ENCODE measurements at regions not wholly inside any gene's neighbourhood (a gene's known extent, or its start where the extent isn't known, plus 50 kb on each side); places are given as distances from the start of the nearest gene placed in this dataset.

- Histone ChIP-seq H4K20me1 (ENCODE audit: insufficient read depth) (no peaks in the 10 kb centered on the region), H3K4me2 (ENCODE audit: low read length) (no peak overlapping the region), H3K9ac (ENCODE audit: low read length) (no peak overlapping the region), H2AFZ (ENCODE audit: low read depth, low read length) (no peak overlapping the region), H3K9me2 (ENCODE audit: insufficient read depth, low read length) (no peaks in the 10 kb centered on the region), H3K27ac (ENCODE audit: low read length) (no peak overlapping the region), H3K36me3 (ENCODE audit: insufficient read depth, low read length) (no peaks in the 10 kb centered on the region), H3K4me3 (ENCODE audit: low read length) (no peak overlapping the region), H3K27me3 (ENCODE audit: insufficient read depth, low read depth, low read length) (no peaks in the 10 kb centered on the region), H3K79me2 (replicated peaks; ENCODE audit: insufficient read depth, low read length) (no peaks in the 10 kb centered on the region), H3K9me3 (ENCODE audit: low read length) (no peaks in the 10 kb centered on the region), H3F3A (ENCODE audit: insufficient read depth, low read length, poor library complexity, severe bottlenecking) (no peaks in the 10 kb centered on the region)
- TF ChIP-seq REST (IDR thresholded peaks at IDR 0.05; ENCODE audit: borderline replicate concordance): no peak
- TF ChIP-seq EP300 (conservative IDR thresholded peaks at IDR 0.05; ENCODE audit: poor library complexity, severe bottlenecking): no peak
- TF ChIP-seq EZH2 (IDR thresholded peaks at IDR 0.05; ENCODE audit: borderline replicate concordance, insufficient read depth, low read length, poor library complexity, severe bottlenecking): no peak
- TF ChIP-seq SMC3 (conservative IDR thresholded peaks at IDR 0.05; ENCODE audit: poor library complexity): no peak
- no peak for TF ChIP-seq CTCF (IDR thresholded peaks at IDR 0.05; ENCODE audit: poor library complexity, severe bottlenecking)
- no peak for TF ChIP-seq MXI1 (conservative IDR thresholded peaks at IDR 0.05; ENCODE audit: poor library complexity, severe bottlenecking)
- no peak for TF ChIP-seq TAF1 (IDR thresholded peaks at IDR 0.05; ENCODE audit: low read depth)
- no peak for TF ChIP-seq RAD21 (conservative IDR thresholded peaks at IDR 0.05)
Measured at GRCh38 chr14:39580696-39581095, 148.5 kb upstream of the FBXO33 start.

GRCh38 chr14:39576736-39577135, 144.5 kb upstream of the FBXO33 start:
- Histone ChIP-seq H3K9me2 (ENCODE audit: insufficient read depth, low read length) (no peaks in the 10 kb centered on the region), H3K9me3 (ENCODE audit: low read length) (no peaks in the 10 kb centered on the region), H3K27ac (ENCODE audit: low read length) (no peak overlapping the region), H3K27me3 (ENCODE audit: insufficient read depth, low read depth, low read length) (no peaks in the 10 kb centered on the region), H3K36me3 (ENCODE audit: insufficient read depth, low read length) (no peaks in the 10 kb centered on the region), H3F3A (ENCODE audit: insufficient read depth, low read length, poor library complexity, severe bottlenecking) (no peaks in the 10 kb centered on the region), H4K20me1 (ENCODE audit: insufficient read depth) (no peaks in the 10 kb centered on the region), H3K9ac (ENCODE audit: low read length) (no peak overlapping the region), H3K4me2 (ENCODE audit: low read length) (no peak overlapping the region), H3K4me3 (ENCODE audit: low read length) (no peak overlapping the region), H2AFZ (ENCODE audit: low read depth, low read length) (no peak overlapping the region), H3K79me2 (replicated peaks; ENCODE audit: insufficient read depth, low read length) (no peaks in the 10 kb centered on the region)
- no peak for TF ChIP-seq TAF1 (IDR thresholded peaks at IDR 0.05; ENCODE audit: low read depth)
- TF ChIP-seq EP300 (conservative IDR thresholded peaks at IDR 0.05; ENCODE audit: poor library complexity, severe bottlenecking): no peak
- no peak for TF ChIP-seq SMC3 (conservative IDR thresholded peaks at IDR 0.05; ENCODE audit: poor library complexity)
- no peak for TF ChIP-seq RAD21 (conservative IDR thresholded peaks at IDR 0.05)
- TF ChIP-seq MXI1 (conservative IDR thresholded peaks at IDR 0.05; ENCODE audit: poor library complexity, severe bottlenecking): no peak

GRCh38 chr14:39576258-39576657, 144.0 kb upstream of the FBXO33 start:
- no peaks in the 10 kb centered on the region for H3K79me2 ChIP-seq (replicated peaks; ENCODE audit: insufficient read depth, low read length)
- H3K27ac ChIP-seq (ENCODE audit: low read length): no peak overlapping the region
- H3K4me3 ChIP-seq (ENCODE audit: low read length): no peak overlapping the region
- H4K20me1 ChIP-seq (ENCODE audit: insufficient read depth): no peaks in the 10 kb centered on the region
- H3K27me3 ChIP-seq (ENCODE audit: insufficient read depth, low read depth, low read length): no peaks in the 10 kb centered on the region
- no peaks in the 10 kb centered on the region for H3F3A ChIP-seq (ENCODE audit: insufficient read depth, low read length, poor library complexity, severe bottlenecking)
- H3K36me3 ChIP-seq (ENCODE audit: insufficient read depth, low read length): no peaks in the 10 kb centered on the region
- no peaks in the 10 kb centered on the region for H3K9me2 ChIP-seq (ENCODE audit: insufficient read depth, low read length)
- H2AFZ ChIP-seq (ENCODE audit: low read depth, low read length): no peak overlapping the region
- H3K4me2 ChIP-seq (ENCODE audit: low read length): no peak overlapping the region
- no peaks in the 10 kb centered on the region for H3K9me3 ChIP-seq (ENCODE audit: low read length)
- no peak overlapping the region for H3K9ac ChIP-seq (ENCODE audit: low read length)
- TF ChIP-seq SMC3 (conservative IDR thresholded peaks at IDR 0.05; ENCODE audit: poor library complexity) (no peak), CTCF (IDR thresholded peaks at IDR 0.05; ENCODE audit: poor library complexity, severe bottlenecking) (no peak), EZH2 (IDR thresholded peaks at IDR 0.05; ENCODE audit: borderline replicate concordance, insufficient read depth, low read length, poor library complexity, severe bottlenecking) (no peak), RAD21 (conservative IDR thresholded peaks at IDR 0.05) (no peak), REST (IDR thresholded peaks at IDR 0.05; ENCODE audit: borderline replicate concordance) (no peak), TAF1 (IDR thresholded peaks at IDR 0.05; ENCODE audit: low read depth) (no peak), MXI1 (conservative IDR thresholded peaks at IDR 0.05; ENCODE audit: poor library complexity, severe bottlenecking) (no peak), EP300 (conservative IDR thresholded peaks at IDR 0.05; ENCODE audit: poor library complexity, severe bottlenecking) (no peak), POLR2AphosphoS5 (IDR thresholded peaks at IDR 0.05) (no peak)

Data from neural cell (in vitro differentiated cells).